ENCODE measurements at regions not wholly inside any gene's neighbourhood (a gene's known extent, or its start where the extent isn't known, plus 50 kb on each side); places are given as distances from the start of the nearest gene placed in this dataset.

DNA sequence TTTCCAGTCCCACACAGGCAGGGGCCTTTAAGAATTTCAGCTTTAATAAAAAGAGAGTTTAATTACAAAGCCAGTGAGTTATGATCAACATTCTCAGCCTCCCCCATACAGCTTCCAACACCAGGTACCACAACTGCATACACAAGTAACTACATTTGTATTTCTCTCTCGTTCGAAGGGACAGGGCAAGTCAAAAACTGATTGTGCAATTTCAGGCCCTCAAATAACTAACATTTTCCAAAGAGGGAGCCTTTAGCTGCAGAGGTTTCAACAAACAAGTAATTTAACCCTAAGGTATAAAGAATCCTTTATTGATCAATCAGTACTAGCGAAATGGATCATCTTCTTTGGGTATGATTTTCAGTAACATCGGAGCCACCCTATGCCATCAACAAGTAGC is 142.4 kb downstream of the ZNF281 start:
- no peaks in the 10 kb centered on the region for H3K9me3 ChIP-seq (replicated peaks)
- TF ChIP-seq, protein P1, sequence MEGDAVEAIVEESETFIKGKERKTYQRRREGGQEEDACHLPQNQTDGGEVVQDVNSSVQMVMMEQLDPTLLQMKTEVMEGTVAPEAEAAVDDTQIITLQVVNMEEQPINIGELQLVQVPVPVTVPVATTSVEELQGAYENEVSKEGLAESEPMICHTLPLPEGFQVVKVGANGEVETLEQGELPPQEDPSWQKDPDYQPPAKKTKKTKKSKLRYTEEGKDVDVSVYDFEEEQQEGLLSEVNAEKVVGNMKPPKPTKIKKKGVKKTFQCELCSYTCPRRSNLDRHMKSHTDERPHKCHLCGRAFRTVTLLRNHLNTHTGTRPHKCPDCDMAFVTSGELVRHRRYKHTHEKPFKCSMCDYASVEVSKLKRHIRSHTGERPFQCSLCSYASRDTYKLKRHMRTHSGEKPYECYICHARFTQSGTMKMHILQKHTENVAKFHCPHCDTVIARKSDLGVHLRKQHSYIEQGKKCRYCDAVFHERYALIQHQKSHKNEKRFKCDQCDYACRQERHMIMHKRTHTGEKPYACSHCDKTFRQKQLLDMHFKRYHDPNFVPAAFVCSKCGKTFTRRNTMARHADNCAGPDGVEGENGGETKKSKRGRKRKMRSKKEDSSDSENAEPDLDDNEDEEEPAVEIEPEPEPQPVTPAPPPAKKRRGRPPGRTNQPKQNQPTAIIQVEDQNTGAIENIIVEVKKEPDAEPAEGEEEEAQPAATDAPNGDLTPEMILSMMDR (IDR thresholded peaks at IDR 0.05; ENCODE audit: borderline replicate concordance): no peak
- H3K27ac ChIP-seq (replicated peaks): no peak overlapping the region
- no peaks in the 10 kb centered on the region for H3K4me1 ChIP-seq
- intact Hi-C loops (cut with micrococcal nuclease): no loop called here
- H3K27me3 ChIP-seq (ENCODE audit: low read depth): no peaks in the 10 kb centered on the region
- DNase-seq: no peak
- H3K4me3 ChIP-seq: no peak overlapping the region
- no peaks in the 10 kb centered on the region for H3K36me3 ChIP-seq

DNA sequence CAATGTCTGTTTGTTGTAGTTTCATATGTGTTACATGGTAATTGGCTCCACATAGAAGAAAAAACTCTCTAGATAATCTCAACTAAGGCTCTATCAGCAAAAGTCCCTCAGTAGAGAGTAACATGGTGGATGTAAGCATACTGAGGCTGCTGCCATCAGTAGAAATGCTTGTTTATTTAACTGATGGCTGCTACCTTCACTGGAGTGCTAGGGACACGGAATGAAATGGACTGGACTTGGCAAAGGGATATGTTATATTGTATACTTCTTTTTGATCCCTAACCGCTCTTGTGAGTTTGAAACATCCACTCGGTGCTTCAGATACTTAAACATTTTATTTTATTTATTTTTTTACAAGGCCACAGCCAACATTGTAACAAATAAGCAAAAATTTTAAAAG is 143.0 kb downstream of the ZNF281 start:
- TF ChIP-seq, protein P1 (IDR thresholded peaks at IDR 0.05; ENCODE audit: borderline replicate concordance): no peak
- intact Hi-C loops (cut with micrococcal nuclease): no loop called here

DNA sequence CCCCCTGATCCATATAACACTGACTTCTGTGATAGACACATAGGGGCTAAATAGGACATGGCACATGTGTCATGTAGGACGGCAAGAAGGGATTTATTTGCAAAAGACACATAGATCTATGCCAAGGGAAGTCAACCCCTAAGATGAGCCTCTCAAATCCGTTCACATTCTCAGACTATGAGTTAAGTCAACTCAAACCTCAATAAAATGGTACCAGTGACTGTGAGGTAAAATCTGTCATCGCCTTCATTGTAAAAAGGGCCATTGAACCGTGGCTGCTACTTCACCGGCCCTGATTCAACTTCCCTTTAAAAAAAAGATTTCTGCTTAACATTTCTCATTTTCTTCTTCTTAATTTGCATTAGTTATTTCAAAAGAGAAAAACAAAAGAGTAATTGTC is 144.0 kb downstream of the ZNF281 start:
- Histone ChIP-seq H3K36me3 (no peaks in the 10 kb centered on the region), H3K4me1 (no peaks in the 10 kb centered on the region), H3K9me3 (replicated peaks) (no peaks in the 10 kb centered on the region), H3K4me3 (no peak overlapping the region), H3K27ac (replicated peaks) (no peak overlapping the region), H3K27me3 (ENCODE audit: low read depth) (peaks cover under 1% of the 10 kb centered on the region)
- TF ChIP-seq, protein P1 (IDR thresholded peaks at IDR 0.05; ENCODE audit: borderline replicate concordance): no peak
- no peak for DNase-seq
- intact Hi-C loops (cut with micrococcal nuclease): no loop called here

More for the DNA sequence above, 143.0 kb downstream of the ZNF281 start:
- H3K27ac ChIP-seq (replicated peaks): no peak overlapping the region
- no peaks in the 10 kb centered on the region for H3K9me3 ChIP-seq (replicated peaks)
- no peak for DNase-seq
- H3K4me1 ChIP-seq: no peaks in the 10 kb centered on the region
- H3K27me3 ChIP-seq (ENCODE audit: low read depth): no peaks in the 10 kb centered on the region
- H3K36me3 ChIP-seq: no peaks in the 10 kb centered on the region
- no peak overlapping the region for H3K4me3 ChIP-seq

DNA sequence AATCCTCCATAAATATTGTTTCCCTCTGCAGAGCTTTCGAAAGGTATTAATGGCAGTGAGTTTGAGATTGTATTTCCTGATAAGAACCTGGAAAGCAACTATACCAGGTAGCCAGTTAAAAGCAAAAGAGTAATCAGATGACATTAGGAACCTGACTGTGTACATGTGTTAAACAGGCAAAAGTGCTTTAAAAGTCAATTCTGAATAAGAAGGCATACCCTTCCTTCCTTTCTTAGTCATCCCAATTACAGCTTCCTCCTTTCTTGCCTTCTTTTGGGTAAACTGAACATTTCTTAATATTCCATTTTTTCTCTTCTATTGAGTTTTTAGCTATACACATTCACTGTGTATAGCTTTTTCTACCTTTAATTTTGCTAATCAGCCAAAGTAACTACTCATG is 144.7 kb downstream of the ZNF281 start:
- no peaks in the 10 kb centered on the region for H3K4me1 ChIP-seq
- intact Hi-C loops (cut with micrococcal nuclease): no loop called here
- TF ChIP-seq, protein P1 (IDR thresholded peaks at IDR 0.05; ENCODE audit: borderline replicate concordance): no peak
- H3K9me3 ChIP-seq (replicated peaks): no peaks in the 10 kb centered on the region
- H3K27me3 ChIP-seq (ENCODE audit: low read depth): peaks cover 6% of the 10 kb centered on the region
- H3K27ac ChIP-seq (replicated peaks): no peak overlapping the region
- no peak for DNase-seq
- no peak overlapping the region for H3K4me3 ChIP-seq
- no peaks in the 10 kb centered on the region for H3K36me3 ChIP-seq

DNA sequence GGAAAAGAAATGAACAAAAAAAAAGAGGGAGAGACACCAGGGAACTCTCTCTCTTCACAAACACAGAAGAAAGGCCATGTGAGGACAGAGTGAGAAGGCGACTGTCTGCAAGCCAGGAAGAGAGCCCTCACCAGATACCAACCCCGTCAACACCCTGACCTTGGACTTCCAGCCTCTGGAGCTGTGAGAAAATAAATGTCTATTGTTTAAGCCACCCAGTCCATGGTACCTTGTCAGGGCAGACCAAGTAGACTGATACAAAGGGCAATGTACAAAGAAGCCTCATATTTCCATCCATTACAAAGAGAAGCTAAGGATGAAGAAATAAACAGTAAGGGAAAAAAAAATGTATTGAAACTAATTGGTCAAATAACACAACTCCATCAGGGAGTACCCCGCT is 146.6 kb downstream of the ZNF281 start:
- H3K27ac ChIP-seq (replicated peaks): no peak overlapping the region
- no peak overlapping the region for H3K4me3 ChIP-seq
- H3K27me3 ChIP-seq (ENCODE audit: low read depth): peaks cover 6% of the 10 kb centered on the region
- H3K9me3 ChIP-seq (replicated peaks): no peaks in the 10 kb centered on the region
- no peaks in the 10 kb centered on the region for H3K36me3 ChIP-seq
- no peak for DNase-seq
- intact Hi-C loops (cut with micrococcal nuclease): no loop called here
- TF ChIP-seq, protein P1 (IDR thresholded peaks at IDR 0.05; ENCODE audit: borderline replicate concordance): no peak
- H3K4me1 ChIP-seq: no peaks in the 10 kb centered on the region
